Anterior cingulate cortex (tissue), 58 donors: ENCODE measurements at regions not wholly inside any gene's neighbourhood (a gene's known extent, or its start where the extent isn't known, plus 50 kb on each side); places are given as distances from the start of the nearest gene placed in this dataset.

Source experiments
- DNase-seq, 58 donors: peaks; one replicate each; lab custom pipeline; 2025; lab: John Stamatoyannopoulos, UW

- no peak for DNase-seq
Measured at GRCh38 chr9:90027296-90027790, 422.5 kb downstream of the GADD45G start.

GRCh38 chr9:90029386-90029785 is 424.6 kb downstream of the GADD45G start:
- DNase-seq, result no peak

- DNase-seq, result no peak
Measured at GRCh38 chr9:90029996-90030395, 425.2 kb downstream of the GADD45G start.

- no peak for DNase-seq
Measured at GRCh38 chr9:90032296-90033027, 427.6 kb downstream of the GADD45G start.

GRCh38 chr9:90033028-90033650 is 428.3 kb downstream of the GADD45G start:
- DNase-seq, result no peak

- DNase-seq, result no peak
Measured at GRCh38 chr9:90034071-90034470, 429.3 kb downstream of the GADD45G start.

GRCh38 chr9:90035471-90035870 is 430.7 kb downstream of the GADD45G start:
- DNase-seq, result no peak

GRCh38 chr9:90037146-90037797 is 432.5 kb downstream of the GADD45G start:
- no peak for DNase-seq

GRCh38 chr9:90038763-90039162 is 434.0 kb downstream of the GADD45G start:
- DNase-seq, result no peak

- DNase-seq, result no peak
Measured at GRCh38 chr9:90044263-90044662, 439.5 kb downstream of the GADD45G start.

- DNase-seq, result no peak
Measured at GRCh38 chr9:90044710-90045151, 439.9 kb downstream of the GADD45G start.

- peak in 18 of 58 donors; percentile 2 to 41 (median 16) for DNase-seq
Measured at GRCh38 chr9:90046317-90046861, 441.6 kb downstream of the GADD45G start.

- no peak for DNase-seq
Measured at GRCh38 chr9:90047828-90048227, 443.0 kb downstream of the GADD45G start.

GRCh38 chr9:90052366-90052765 is 447.6 kb downstream of the GADD45G start:
- no peak for DNase-seq

GRCh38 chr9:90053027-90053426 is 448.2 kb downstream of the GADD45G start:
- no peak for DNase-seq

GRCh38 chr9:90054810-90055209 is 450.0 kb downstream of the GADD45G start:
- DNase-seq, result no peak

- no peak for DNase-seq
Measured at GRCh38 chr9:90055226-90055625, 450.4 kb downstream of the GADD45G start.

GRCh38 chr9:90057361-90057760 is 452.5 kb downstream of the GADD45G start:
- DNase-seq, result no peak

- no peak for DNase-seq
Measured at GRCh38 chr9:90058182-90058763, 453.5 kb downstream of the GADD45G start.

GRCh38 chr9:90059436-90059835 is 454.6 kb downstream of the GADD45G start:
- DNase-seq, result no peak

- no peak for DNase-seq
Measured at GRCh38 chr9:90060256-90060655, 455.4 kb downstream of the GADD45G start.
